ENCODE measurements at regions not wholly inside any gene's neighbourhood (a gene's known extent, or its start where the extent isn't known, plus 50 kb on each side); places are given as distances from the start of the nearest gene placed in this dataset.

DNA sequence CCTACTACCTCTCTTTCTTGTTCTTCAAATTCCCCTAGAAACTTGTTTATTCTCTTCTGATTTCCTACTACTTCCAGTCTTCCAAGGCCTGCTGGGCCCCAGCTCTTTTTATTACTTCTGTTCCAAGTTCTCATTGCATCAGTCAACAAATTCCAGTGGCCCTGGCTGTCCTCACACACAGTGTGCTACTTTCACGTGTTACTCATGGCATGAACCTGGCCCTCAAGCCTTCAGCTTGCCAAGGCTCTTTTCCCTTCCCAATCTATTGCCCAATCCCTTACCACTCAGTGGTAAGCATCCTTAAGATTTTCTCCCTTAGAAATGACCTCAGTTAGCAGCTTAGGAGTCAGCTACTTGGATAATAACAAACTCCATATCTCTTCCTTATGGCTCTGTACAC, 613.5 kb downstream of the LMO4 start:
- TF ChIP-seq, protein P1, sequence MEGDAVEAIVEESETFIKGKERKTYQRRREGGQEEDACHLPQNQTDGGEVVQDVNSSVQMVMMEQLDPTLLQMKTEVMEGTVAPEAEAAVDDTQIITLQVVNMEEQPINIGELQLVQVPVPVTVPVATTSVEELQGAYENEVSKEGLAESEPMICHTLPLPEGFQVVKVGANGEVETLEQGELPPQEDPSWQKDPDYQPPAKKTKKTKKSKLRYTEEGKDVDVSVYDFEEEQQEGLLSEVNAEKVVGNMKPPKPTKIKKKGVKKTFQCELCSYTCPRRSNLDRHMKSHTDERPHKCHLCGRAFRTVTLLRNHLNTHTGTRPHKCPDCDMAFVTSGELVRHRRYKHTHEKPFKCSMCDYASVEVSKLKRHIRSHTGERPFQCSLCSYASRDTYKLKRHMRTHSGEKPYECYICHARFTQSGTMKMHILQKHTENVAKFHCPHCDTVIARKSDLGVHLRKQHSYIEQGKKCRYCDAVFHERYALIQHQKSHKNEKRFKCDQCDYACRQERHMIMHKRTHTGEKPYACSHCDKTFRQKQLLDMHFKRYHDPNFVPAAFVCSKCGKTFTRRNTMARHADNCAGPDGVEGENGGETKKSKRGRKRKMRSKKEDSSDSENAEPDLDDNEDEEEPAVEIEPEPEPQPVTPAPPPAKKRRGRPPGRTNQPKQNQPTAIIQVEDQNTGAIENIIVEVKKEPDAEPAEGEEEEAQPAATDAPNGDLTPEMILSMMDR (conservative IDR thresholded peaks at IDR 0.05 in 1 of 2, IDR thresholded peaks at IDR 0.05 in 1 of 2; ENCODE audit: low read depth in 1 of 2, low read length in 2 of 2), result no peak
- no peak for TF ChIP-seq EZH2 (IDR thresholded peaks at IDR 0.05; ENCODE audit: low read length, missing control alignments)

Measured in fibroblast of lung (primary cell).